Heart left ventricle (tissue), 13 donors: ENCODE measurements at regions not wholly inside any gene's neighbourhood (a gene's known extent, or its start where the extent isn't known, plus 50 kb on each side); places are given as distances from the start of the nearest gene placed in this dataset.

Experiments used
- CTCF ChIP-seq, 12 donors: fragments of 200-600 bp; sonication (generic) in 4 of 12; IDR thresholded peaks; one replicate each; pipeline versions ENCODE4 v1.5.0 to v1.8.0; 2018 to 2022; ENCODE audit warnings: antibody characterized with exemption in 12 of 12, mild to moderate bottlenecking in 5 of 12
- POLR2A ChIP-seq, 2 donors: fragments of 450-650 bp; IDR thresholded peaks; one replicate each; pipeline ENCODE4 v1.6.1; 2017; ENCODE audit warnings: antibody characterized with exemption in 2 of 2, mild to moderate bottlenecking in 2 of 2, moderate library complexity in 2 of 2
- donor health status: ischemic (EF 13 %, LVEDD 7.1; RV severe dilation, severe dysfunction).
- donor health status: DM: no; HTN: yes; CAD: no.
- donor health status: DM: no; HTN: no; CAD: no.
- donor health status: ischemic (EF 25% LVEDD 6.9; RV normal size, moderate dysfunction).
- donor health status: ischemic (EF 25% LVEDD 5.7; RV mildly dilated, moderate dysfunction).
- donor health status: ischemic (EF 35%, LVEDD 5.7; RV mildly dilated, moderate dysfunction).
- donor health status: nonischemic (EF 11% LVEDD 7.7; RV severe dilation, severe dysfunction).
- donor health status: DM: yes; HTN: yes; CAD: no.
- donor health status: PGD.
- donor health status: ischemic (EF 29% LVEDD 5.4; RV normal size, mild dysfunction).
- donor health status: nonischemic (EF 23%, LVEDD 6.1; RV moderate dilation, normal function).

DNA sequence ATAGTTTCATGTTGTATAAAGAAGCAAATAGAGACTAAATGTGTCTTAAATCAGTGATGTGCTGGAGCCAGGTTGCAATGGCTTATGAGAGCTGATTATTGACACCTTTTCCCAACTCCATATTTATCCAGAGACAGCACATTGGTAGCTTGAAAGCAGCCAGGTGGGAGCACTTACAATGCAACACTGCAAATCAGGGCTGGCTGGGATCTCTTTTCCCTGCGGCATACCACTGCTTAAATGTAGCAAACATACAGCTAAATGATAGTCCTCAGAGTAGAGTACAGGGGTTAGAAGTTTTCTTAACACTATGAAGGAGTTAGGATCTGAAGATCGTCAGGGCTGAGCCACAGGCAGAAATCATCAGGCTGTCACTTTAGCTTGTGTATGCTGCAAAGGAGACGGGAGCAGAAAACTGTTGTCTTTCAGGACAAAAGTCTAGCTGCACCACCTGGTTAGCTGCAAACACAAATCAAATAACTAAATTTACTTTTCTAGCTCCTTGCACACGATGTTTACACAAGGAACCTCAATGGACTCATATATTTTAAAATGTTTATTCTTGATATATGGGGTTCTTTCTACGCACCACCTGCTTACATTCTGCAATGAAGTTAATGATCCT is 527.3 kb downstream of the TLL1 start:
- no peak for TF ChIP-seq CTCF (IDR thresholded peaks at IDR 0.05)
- TF ChIP-seq POLR2A (IDR thresholded peaks at IDR 0.05), result no peak
